Adrenal gland (tissue), 5 donors: ENCODE measurements at regions not wholly inside any gene's neighbourhood (a gene's known extent, or its start where the extent isn't known, plus 50 kb on each side); places are given as distances from the start of the nearest gene placed in this dataset.

Source experiments
- CTCF ChIP-seq, 6 experiments: fragments of 450-650 bp in 4 of 6; fragments of 200-600 bp in 2 of 6; sonication (generic) in 1 of 6; IDR thresholded peaks; 1 replicate in 5 of 6; 2 replicates in 1 of 6; pipeline versions ENCODE4 v1.5.1 to v1.8.0; 2016 to 2021; ENCODE audit warnings: antibody characterized with exemption in 6 of 6, mild to moderate bottlenecking in 2 of 6, moderate library complexity in 1 of 6
- POLR2A ChIP-seq, 2 donors: fragments of 450-650 bp; IDR thresholded peaks; one replicate each; pipeline ENCODE4 v1.6.1; 2017; ENCODE audit warnings: antibody characterized with exemption in 2 of 2, mild to moderate bottlenecking in 2 of 2, moderate library complexity in 1 of 2
- donor health status: DM: no; HTN: no; CAD: no.

GRCh38 chr13:33450956-33451709 lies 165.6 kb upstream of the STARD13 start:
- no peak for TF ChIP-seq CTCF (IDR thresholded peaks at IDR 0.05)
- TF ChIP-seq POLR2A (IDR thresholded peaks at IDR 0.05), result no peak
